OCI-LY1 (cell line): ENCODE measurements at regions not wholly inside any gene's neighbourhood (a gene's known extent, or its start where the extent isn't known, plus 50 kb on each side); places are given as distances from the start of the nearest gene placed in this dataset.

Source experiments
- H2AFZ ChIP-seq: fragments of 200-600 bp; sonication (generic), shearing (Covaris generic); 2 replicates; pipeline ENCODE4 v1.6.0; 2014; ENCODE audit warnings: antibody characterized with exemption, mild to moderate bottlenecking, low read length
- H3F3A ChIP-seq: fragments of 200-600 bp; sonication (generic), shearing (Covaris generic); 2 replicates; pipeline ENCODE4 v1.6.0; 2014; ENCODE audit warnings: mild to moderate bottlenecking, antibody characterized with exemption, low read length, moderate library complexity; ENCODE audit not compliant: insufficient read depth
- H3K27ac ChIP-seq: fragments of 200-600 bp; sonication (generic); 2 replicates; pipeline ENCODE4 v1.5.1; 2014; ENCODE audit warnings: low read length, mixed run types, mild to moderate bottlenecking, low read depth; ENCODE audit not compliant: poor library complexity, severe bottlenecking
- H3K27me3 ChIP-seq: fragments of 200-600 bp; sonication (generic); 2 replicates; pipeline ENCODE4 v1.6.0; 2014; ENCODE audit warnings: antibody characterized with exemption, mild to moderate bottlenecking, low read length, moderate library complexity; ENCODE audit not compliant: insufficient read depth
- H3K36me3 ChIP-seq: fragments of 200-600 bp; sonication (generic); 2 replicates; pipeline ENCODE4 v1.6.1; 2014; ENCODE audit warnings: mild to moderate bottlenecking, antibody characterized with exemption, low read length, moderate library complexity, mixed read lengths; ENCODE audit not compliant: insufficient read depth
- H3K4me1 ChIP-seq: fragments of 200-600 bp; sonication (generic); 2 replicates; pipeline ENCODE4 v1.5.1; 2014; ENCODE audit warnings: mild to moderate bottlenecking, low read length, moderate library complexity; ENCODE audit not compliant: insufficient read depth, severe bottlenecking
- H3K4me2 ChIP-seq: fragments of 200-600 bp; sonication (generic), shearing (Covaris generic); 2 replicates; pipeline ENCODE4 v1.6.1; 2014; ENCODE audit warnings: low read length
- H3K4me3 ChIP-seq: fragments of 200-600 bp; sonication (generic); 2 replicates; pipeline ENCODE4 v1.5.1; 2014; ENCODE audit warnings: low read length, low read depth, mild to moderate bottlenecking, mixed read lengths; ENCODE audit not compliant: poor library complexity, severe bottlenecking
- H3K79me2 ChIP-seq: fragments of 200-600 bp; shearing (Covaris generic); 2 replicates; pipeline ENCODE4 v1.6.1; 2016; ENCODE audit warnings: mixed run types, low read length, mixed read lengths; ENCODE audit not compliant: insufficient read depth
- H3K9ac ChIP-seq: fragments of 200-600 bp; sonication (generic), shearing (Covaris generic); 2 replicates; pipeline ENCODE4 v1.6.1; 2014; ENCODE audit warnings: mild to moderate bottlenecking, low read length, mixed read lengths
- H3K9me2 ChIP-seq: fragments of 200-600 bp; sonication (generic), shearing (Covaris generic); 2 replicates; pipeline ENCODE4 v1.6.1; 2014; ENCODE audit warnings: low read depth, mild to moderate bottlenecking, low read length, mixed read lengths
- H3K9me3 ChIP-seq: fragments of 200-600 bp; shearing (Covaris generic); 2 replicates; pipeline ENCODE4 v1.6.1; 2014; ENCODE audit warnings: low read length, mixed read lengths
- H4K20me1 ChIP-seq: fragments of 200-600 bp; sonication (generic), shearing (Covaris generic); 2 replicates; pipeline ENCODE4 v1.6.0; 2016; ENCODE audit warnings: mild to moderate bottlenecking, low read length; ENCODE audit not compliant: insufficient read depth
- EZH2 ChIP-seq: fragments of 200-600 bp; sonication (generic), shearing (Covaris generic); IDR thresholded peaks from 2 replicates; pipeline ENCODE4 v1.8.0; 2017; ENCODE audit warnings: borderline replicate concordance, mixed run types, mild to moderate bottlenecking, antibody characterized with exemption, low read length, moderate library complexity, mixed read lengths
- TF ChIP-seq, protein P1 (sequence below): fragments of 200-600 bp; sonication (generic), shearing (Covaris generic); IDR thresholded peaks from 2 replicates; pipeline ENCODE4 v1.5.1; 2017; ENCODE audit warnings: mild to moderate bottlenecking, antibody characterized with exemption, low read length, moderate library complexity, mixed read lengths

DNA sequence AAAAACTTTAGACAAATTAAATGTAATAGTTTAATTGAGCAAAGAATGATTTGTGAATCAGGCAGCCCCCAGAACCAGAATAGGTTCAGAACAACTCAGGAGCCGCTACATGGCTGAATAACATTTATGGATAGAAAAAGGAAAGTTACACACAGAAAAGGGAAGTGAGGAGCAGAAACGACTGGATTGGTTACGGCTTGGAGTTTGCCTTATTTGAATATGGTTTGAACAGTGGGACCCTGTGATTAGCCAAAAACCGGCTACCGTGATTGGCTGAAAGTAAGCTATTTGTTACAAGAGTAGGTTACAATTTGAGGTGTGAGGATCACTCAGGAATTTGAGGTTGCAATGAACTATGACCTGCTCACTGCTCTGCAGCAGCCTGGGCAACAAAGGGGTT, 1139.8 kb downstream of the CDH11 start:
- Histone ChIP-seq H3K27me3 (no peaks in the 10 kb centered on the region), H3K9me3 (no peaks in the 10 kb centered on the region), H3K4me3 (no peak overlapping the region), H3K4me1 (peaks cover 6% of the 10 kb centered on the region), H3F3A (no peaks in the 10 kb centered on the region), H3K36me3 (no peaks in the 10 kb centered on the region), H4K20me1 (no peaks in the 10 kb centered on the region), H3K9ac (no peak overlapping the region), H3K9me2 (no peaks in the 10 kb centered on the region), H3K79me2 (no peaks in the 10 kb centered on the region), H3K27ac (no peak overlapping the region), H3K4me2 (no peak overlapping the region), H2AFZ (no peak overlapping the region)
- TF ChIP-seq, protein P1, sequence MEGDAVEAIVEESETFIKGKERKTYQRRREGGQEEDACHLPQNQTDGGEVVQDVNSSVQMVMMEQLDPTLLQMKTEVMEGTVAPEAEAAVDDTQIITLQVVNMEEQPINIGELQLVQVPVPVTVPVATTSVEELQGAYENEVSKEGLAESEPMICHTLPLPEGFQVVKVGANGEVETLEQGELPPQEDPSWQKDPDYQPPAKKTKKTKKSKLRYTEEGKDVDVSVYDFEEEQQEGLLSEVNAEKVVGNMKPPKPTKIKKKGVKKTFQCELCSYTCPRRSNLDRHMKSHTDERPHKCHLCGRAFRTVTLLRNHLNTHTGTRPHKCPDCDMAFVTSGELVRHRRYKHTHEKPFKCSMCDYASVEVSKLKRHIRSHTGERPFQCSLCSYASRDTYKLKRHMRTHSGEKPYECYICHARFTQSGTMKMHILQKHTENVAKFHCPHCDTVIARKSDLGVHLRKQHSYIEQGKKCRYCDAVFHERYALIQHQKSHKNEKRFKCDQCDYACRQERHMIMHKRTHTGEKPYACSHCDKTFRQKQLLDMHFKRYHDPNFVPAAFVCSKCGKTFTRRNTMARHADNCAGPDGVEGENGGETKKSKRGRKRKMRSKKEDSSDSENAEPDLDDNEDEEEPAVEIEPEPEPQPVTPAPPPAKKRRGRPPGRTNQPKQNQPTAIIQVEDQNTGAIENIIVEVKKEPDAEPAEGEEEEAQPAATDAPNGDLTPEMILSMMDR: no peak
- no peak for TF ChIP-seq EZH2

DNA sequence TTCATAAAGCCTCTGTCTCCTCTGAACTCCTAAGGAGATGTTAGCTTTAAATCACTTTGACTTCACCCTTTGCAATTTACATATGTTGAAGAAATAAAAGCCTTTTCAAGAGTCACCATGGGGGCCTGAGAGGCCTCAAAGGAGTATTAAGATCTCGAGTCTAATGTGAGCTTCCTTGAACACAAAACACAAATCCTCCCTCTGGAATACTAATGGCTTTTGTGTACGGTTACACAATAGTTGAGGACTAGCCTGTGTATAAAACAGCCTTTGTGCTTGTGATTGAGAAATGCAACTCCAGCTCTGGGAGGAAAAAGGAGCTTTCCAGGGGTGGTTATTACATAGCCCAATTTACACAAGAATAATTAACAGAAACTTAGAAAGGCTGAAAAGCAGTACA, 1140.2 kb downstream of the CDH11 start:
- no peaks in the 10 kb centered on the region for H3K79me2 ChIP-seq
- no peaks in the 10 kb centered on the region for H3K9me2 ChIP-seq
- H3K4me3 ChIP-seq: no peak overlapping the region
- H2AFZ ChIP-seq: no peak overlapping the region
- no peaks in the 10 kb centered on the region for H4K20me1 ChIP-seq
- no peaks in the 10 kb centered on the region for H3K36me3 ChIP-seq
- H3K27ac ChIP-seq: no peak overlapping the region
- H3K27me3 ChIP-seq: no peaks in the 10 kb centered on the region
- H3K9me3 ChIP-seq: no peaks in the 10 kb centered on the region
- H3K9ac ChIP-seq: no peak overlapping the region
- no peak for TF ChIP-seq EZH2
- TF ChIP-seq, protein P1: no peak
- no peak overlapping the region for H3K4me2 ChIP-seq
- H3K4me1 ChIP-seq: peaks cover 6% of the 10 kb centered on the region
- no peaks in the 10 kb centered on the region for H3F3A ChIP-seq

DNA sequence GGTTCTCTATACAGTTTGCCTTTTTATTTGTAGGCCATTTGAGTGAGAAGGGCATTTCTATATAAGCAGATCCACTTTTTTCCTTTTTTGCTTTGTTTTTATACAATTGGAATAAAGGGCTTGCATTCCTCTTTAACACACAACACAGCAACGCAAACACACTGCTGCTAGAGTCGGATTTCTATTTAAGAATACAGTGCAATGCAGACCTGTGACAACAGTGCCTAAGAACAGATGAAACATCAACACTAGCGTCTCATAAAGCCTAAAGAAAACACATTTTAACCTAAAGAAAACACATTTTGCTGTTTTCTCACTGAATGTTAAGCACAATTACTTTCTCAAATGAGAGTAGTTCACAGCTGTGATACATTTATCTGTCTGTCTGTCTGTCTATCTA, 1141.1 kb downstream of the CDH11 start:
- Histone ChIP-seq H2AFZ (peak overlapping the region; percentile 97), H3K9me3 (no peaks in the 10 kb centered on the region), H3K79me2 (no peaks in the 10 kb centered on the region), H3K27me3 (no peaks in the 10 kb centered on the region), H3K4me1 (peaks cover 6% of the 10 kb centered on the region), H3K36me3 (no peaks in the 10 kb centered on the region), H4K20me1 (no peaks in the 10 kb centered on the region), H3K9ac (no peak overlapping the region), H3K9me2 (no peaks in the 10 kb centered on the region), H3F3A (no peaks in the 10 kb centered on the region), H3K4me3 (no peak overlapping the region), H3K4me2 (no peak overlapping the region), H3K27ac (no peak overlapping the region)
- TF ChIP-seq, protein P1: no peak
- no peak for TF ChIP-seq EZH2
